Mesothelial cell of epicardium (in vitro differentiated cells): ENCODE measurements at regions not wholly inside any gene's neighbourhood (a gene's known extent, or its start where the extent isn't known, plus 50 kb on each side); places are given as distances from the start of the nearest gene placed in this dataset.
"Not testable (repeated sequence)": the region's sequence is repeated elsewhere in the genome, so short reads cannot be mapped to it uniquely, and the experiment has no call there.

Source experiments
- DNase-seq, 2 experiments: peaks; one replicate each; pipeline ENCODE4 v3.0.0; 2021; ENCODE audit warnings: low spot score in 2 of 2; ENCODE audit not compliant: unreplicated experiment in 2 of 2
- H3K27ac Mint-ChIP-seq: 2 replicates; pipeline ENCODE4 v1.8.0; 2021; ENCODE audit warnings: mixed read lengths
- H3K27me3 Mint-ChIP-seq: 2 replicates; pipeline ENCODE4 v1.8.0; 2021; ENCODE audit warnings: low read depth, mixed read lengths
- H3K36me3 Mint-ChIP-seq: 2 replicates; pipeline ENCODE4 v1.8.0; 2021; ENCODE audit warnings: mixed read lengths
- H3K4me1 Mint-ChIP-seq: 2 replicates; pipeline ENCODE4 v1.8.0; 2021; ENCODE audit warnings: mixed read lengths
- H3K4me3 Mint-ChIP-seq: 2 replicates; pipeline ENCODE4 v1.8.0; 2021; ENCODE audit warnings: mild to moderate bottlenecking, moderate library complexity, mixed read lengths
- H3K9me3 Mint-ChIP-seq: 2 replicates; pipeline ENCODE4 v1.8.0; 2021; ENCODE audit warnings: mixed read lengths
- CTCF ChIP-seq: fragments of 200-600 bp; sonication (generic); IDR thresholded peaks from one replicate; pipeline ENCODE4 v1.5.0; 2021; ENCODE audit warnings: antibody characterized with exemption; ENCODE audit not compliant: unreplicated experiment

- H3K27ac Mint-ChIP-seq: no peak overlapping the region
- no peak for TF ChIP-seq CTCF
- peaks cover 11% of the 10 kb centered on the region for H3K9me3 Mint-ChIP-seq
- H3K4me1 Mint-ChIP-seq: no peaks in the 10 kb centered on the region
- H3K36me3 Mint-ChIP-seq: no peaks in the 10 kb centered on the region
- no peak overlapping the region for H3K4me3 Mint-ChIP-seq
- no peak for DNase-seq
- no peaks in the 10 kb centered on the region for H3K27me3 Mint-ChIP-seq
Measured at GRCh38 chr6:140790109-140790508, 1342.6 kb upstream of the GJE1 start.

- H3K4me3 Mint-ChIP-seq: no peak overlapping the region
- no peak for DNase-seq
- no peak for TF ChIP-seq CTCF
- H3K9me3 Mint-ChIP-seq: peaks cover 11% of the 10 kb centered on the region
- no peak overlapping the region for H3K27ac Mint-ChIP-seq
- no peaks in the 10 kb centered on the region for H3K36me3 Mint-ChIP-seq
- H3K27me3 Mint-ChIP-seq: no peaks in the 10 kb centered on the region
- H3K4me1 Mint-ChIP-seq: peaks cover 2% of the 10 kb centered on the region
Measured at GRCh38 chr6:140789466-140789865, 1343.3 kb upstream of the GJE1 start.

- H3K4me1 Mint-ChIP-seq: peaks cover 4% of the 10 kb centered on the region
- H3K9me3 Mint-ChIP-seq: no peaks in the 10 kb centered on the region
- no peak overlapping the region for H3K27ac Mint-ChIP-seq
- DNase-seq: no peak
- H3K36me3 Mint-ChIP-seq: no peaks in the 10 kb centered on the region
- no peaks in the 10 kb centered on the region for H3K27me3 Mint-ChIP-seq
- H3K4me3 Mint-ChIP-seq: no peak overlapping the region
- no peak for TF ChIP-seq CTCF
Measured at GRCh38 chr6:140785926-140786325, 1346.8 kb upstream of the GJE1 start.

GRCh38 chr6:140784573-140784972, 1348.2 kb upstream of the GJE1 start:
- Mint-ChIP-seq H3K27ac (no peak overlapping the region), H3K36me3 (no peaks in the 10 kb centered on the region), H3K4me1 (peaks cover 4% of the 10 kb centered on the region), H3K4me3 (no peak overlapping the region), H3K27me3 (no peaks in the 10 kb centered on the region), H3K9me3 (no peaks in the 10 kb centered on the region)
- no peak for TF ChIP-seq CTCF
- no peak for DNase-seq

- not testable (repeated sequence) for H3K9me3 Mint-ChIP-seq, H3K4me3 Mint-ChIP-seq, H3K4me1 Mint-ChIP-seq
Measured at GRCh38 chr6:140783504-140783903, 1349.2 kb upstream of the GJE1 start.

GRCh38 chr6:140782941-140783340, 1349.8 kb upstream of the GJE1 start:
- no peak for TF ChIP-seq CTCF
- Mint-ChIP-seq H3K36me3 (no peaks in the 10 kb centered on the region), H3K4me3 (no peak overlapping the region), H3K27me3 (no peaks in the 10 kb centered on the region), H3K9me3 (peaks cover 4% of the 10 kb centered on the region), H3K27ac (no peak overlapping the region), H3K4me1 (peaks cover 4% of the 10 kb centered on the region)
- no peak for DNase-seq

More at GRCh38 chr6:140783504-140783903, 1349.2 kb upstream of the GJE1 start:
- not testable (repeated sequence) for H3K27me3 Mint-ChIP-seq, DNase-seq, H3K27ac Mint-ChIP-seq, H3K36me3 Mint-ChIP-seq
